K562 (cell line): ENCODE measurements at regions not wholly inside any gene's neighbourhood (a gene's known extent, or its start where the extent isn't known, plus 50 kb on each side); places are given as distances from the start of the nearest gene placed in this dataset.
A peak's percentile ranks its signal among the peaks of the same experiment; 100 is the strongest.

Source experiments
- CBX2 ChIP-seq: fragments of 200-600 bp; sonication (generic); IDR thresholded peaks from one replicate; pipeline ENCODE4 v1.6.1; 2012; ENCODE audit warnings: mild to moderate bottlenecking, low read length, inconsistent platforms; ENCODE audit not compliant: insufficient read depth, poor library complexity, severe bottlenecking
- CCNT2 ChIP-seq: IDR thresholded peaks from 2 replicates; pipeline ENCODE4 v1.6.1; 2011; ENCODE audit warnings: borderline replicate concordance, low read depth, mild to moderate bottlenecking, moderate library complexity, mixed read lengths, low read length; ENCODE audit not compliant: insufficient read length; ENCODE audit errors: extremely low read depth
- CHCHD3 ChIP-seq: fragments of 250-450 bp; sonication (Bioruptor Pico); IDR thresholded peaks from 2 replicates; pipeline ENCODE4 v2.1.2; 2022; ENCODE audit warnings: mild to moderate bottlenecking
- DIDO1 ChIP-seq: fragments of 450-650 bp; IDR thresholded peaks from 2 replicates; pipeline ENCODE4 v1.6.1; 2016; ENCODE audit warnings: low read depth, missing biosample characterization, missing genetic modification characterization
- ELF2 ChIP-seq: fragments of 250-450 bp; sonication (Bioruptor Pico); IDR thresholded peaks from 2 replicates; pipeline ENCODE4 v1.5.0; 2021; ENCODE audit warnings: mild to moderate bottlenecking
- ETS1 ChIP-seq: conservative IDR thresholded peaks from 2 replicates; pipeline ENCODE4 v1.6.1; 2011; ENCODE audit warnings: low read depth, mild to moderate bottlenecking, low read length; ENCODE audit not compliant: control insufficient read depth
- FOXM1 ChIP-seq, 2 experiments: fragments of 450-650 bp in 1 of 2; sonication (generic) in 1 of 2; formaldehyde crosslinking in 1 of 2; IDR thresholded peaks; 2 replicates each; pipeline versions ENCODE4 v1.6.1 to v1.9.0; 2017 to 2022; ENCODE audit warnings: low read depth in 2 of 2, mild to moderate bottlenecking in 2 of 2, missing genetic modification reagents in 1 of 2, moderate library complexity in 1 of 2
- HDAC8 ChIP-seq: fragments of 450-650 bp; IDR thresholded peaks from 2 replicates; pipeline ENCODE4 v1.6.1; 2016; ENCODE audit warnings: mild to moderate bottlenecking, missing genetic modification characterization, moderate library complexity, missing compliant biosample characterization
- HDGF ChIP-seq: fragments of 450-650 bp; IDR thresholded peaks from 2 replicates; pipeline ENCODE4 v1.6.1; 2016
- PHF8 ChIP-seq: fragments of 200-600 bp; sonication (generic); IDR thresholded peaks from 2 replicates; pipeline ENCODE4 v1.6.1; 2012; ENCODE audit warnings: mixed run types, mild to moderate bottlenecking, inconsistent platforms, low read length, moderate library complexity, borderline replicate concordance
- POU5F1 ChIP-seq: fragments of 150-350 bp; IDR thresholded peaks from 2 replicates; pipeline ENCODE4 v1.6.1; 2014; ENCODE audit warnings: borderline replicate concordance, low read length, low read depth, mild to moderate bottlenecking; ENCODE audit not compliant: partially characterized antibody
- RBM17 ChIP-seq: fragments of 200-400 bp; formaldehyde crosslinking; IDR thresholded peaks from 2 replicates; pipeline ENCODE4 v1.6.1; 2017; ENCODE audit warnings: low read depth, mild to moderate bottlenecking, low read length, borderline replicate concordance
- REST ChIP-seq, 2 experiments: fragments of 450-650 bp; formaldehyde crosslinking in 1 of 2; IDR thresholded peaks; 2 replicates each; pipeline versions ENCODE4 v1.4.0 to v1.6.1; 2014 to 2020; ENCODE audit warnings: mild to moderate bottlenecking in 2 of 2, borderline replicate concordance in 1 of 2, low read depth in 1 of 2
- TEAD4 ChIP-seq, 2 experiments: sonication (generic) in 1 of 2; formaldehyde crosslinking in 1 of 2; IDR thresholded peaks; 2 replicates each; pipeline versions ENCODE4 v1.6.1 to v1.8.0; 2012 to 2022; ENCODE audit warnings: borderline replicate concordance in 1 of 2, inconsistent platforms in 1 of 2, low read length in 1 of 2, mild to moderate bottlenecking in 1 of 2, missing genetic modification reagents in 1 of 2
- ZNF384 ChIP-seq: IDR thresholded peaks from 2 replicates; pipeline ENCODE4 v1.6.1; 2012; ENCODE audit warnings: low read depth, low read length, improper control_type of control experiment
- ZNF583 ChIP-seq: fragments of 250-450 bp; sonication (Bioruptor Pico); IDR thresholded peaks from 2 replicates; pipeline ENCODE4 v1.4.0; 2020

GRCh38 chr3:124586126-124587052 is 143.9 kb upstream of the UMPS start (continued):
- TF ChIP-seq ELF2 (CRISPR knock-in tag) (no peak), RBM17 (no peak), REST (IDR thresholded peaks at IDR 0.05; ENCODE audit: borderline replicate concordance) (no peak), REST (CRISPR knock-in tag; IDR thresholded peaks at IDR 0.05; ENCODE audit: low read depth) (no peak), CCNT2 (no peak), FOXM1 (IDR thresholded peaks at IDR 0.05; ENCODE audit: low read depth) (no peak), FOXM1 (CRISPR knock-in tag; IDR thresholded peaks at IDR 0.05; ENCODE audit: low read depth) (no peak), CBX2 (no peak), HDAC8 (tag) (no peak), CHCHD3 (CRISPR knock-in tag) (no peak), PHF8 (no peak; the same call in 1 of the 2 replicates), DIDO1 (tag) (no peak), POU5F1 (no peak), ZNF583 (CRISPR knock-in tag) (no peak), ETS1 (peak; percentile 62; the same call in 1 of the 2 replicates), HDGF (no peak), TEAD4 (IDR thresholded peaks at IDR 0.05; ENCODE audit: low read length) (peak; percentile 82), TEAD4 (CRISPR knock-in tag; IDR thresholded peaks at IDR 0.05; ENCODE audit: borderline replicate concordance) (no peak), ZNF384 (no peak)
